HK-2 (cell line): ENCODE measurements at regions not wholly inside any gene's neighbourhood (a gene's known extent, or its start where the extent isn't known, plus 50 kb on each side); places are given as distances from the start of the nearest gene placed in this dataset.
"Not testable (repeated sequence)": the region's sequence is repeated elsewhere in the genome, so short reads cannot be mapped to it uniquely, and the experiment has no call there.

Experiments
- DNase-seq: peaks from one replicate; pipeline ENCODE4 v3.0.0-alpha.2; 2018; ENCODE audit not compliant: unreplicated experiment

DNA sequence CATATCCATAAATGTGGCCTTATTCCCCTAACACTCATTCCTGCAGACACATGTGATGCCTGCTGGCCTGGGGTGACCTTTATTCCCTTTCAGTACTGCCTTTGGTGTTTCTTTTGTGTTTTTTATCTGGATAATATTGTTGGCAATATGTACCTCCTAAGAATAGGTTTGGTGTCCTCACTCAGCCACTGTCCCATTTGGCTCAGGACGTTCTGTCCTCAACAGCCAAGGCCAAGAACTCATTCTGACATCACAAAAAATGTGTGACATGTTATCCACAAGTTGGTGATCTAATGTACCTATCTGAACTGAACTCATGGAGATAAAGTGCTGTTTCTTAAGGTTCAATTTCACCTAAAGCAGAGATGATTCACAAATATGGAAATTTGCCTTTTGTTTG, 142.9 kb upstream of the GRAMD2B start:
- DNase-seq, result no peak

DNA sequence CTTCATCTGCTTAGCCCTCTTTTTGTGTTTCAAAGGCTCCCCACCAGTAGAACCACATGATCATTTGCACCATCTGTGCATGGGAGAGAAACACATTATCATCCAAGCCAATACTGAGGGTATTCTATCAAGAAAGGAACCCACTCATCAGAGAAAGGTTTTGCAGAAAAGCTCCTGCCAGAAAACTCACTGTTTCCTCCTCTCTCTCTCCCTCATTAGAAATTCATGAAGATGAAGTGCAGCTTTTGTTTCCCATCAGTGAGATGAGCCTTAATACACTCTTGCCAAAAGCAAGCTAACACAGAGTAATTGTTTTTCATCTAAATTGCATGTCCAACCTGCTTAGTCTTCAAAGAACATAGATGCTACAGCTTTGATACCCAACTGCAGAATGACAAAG, 142.4 kb upstream of the GRAMD2B start:
- DNase-seq, result no peak

DNA sequence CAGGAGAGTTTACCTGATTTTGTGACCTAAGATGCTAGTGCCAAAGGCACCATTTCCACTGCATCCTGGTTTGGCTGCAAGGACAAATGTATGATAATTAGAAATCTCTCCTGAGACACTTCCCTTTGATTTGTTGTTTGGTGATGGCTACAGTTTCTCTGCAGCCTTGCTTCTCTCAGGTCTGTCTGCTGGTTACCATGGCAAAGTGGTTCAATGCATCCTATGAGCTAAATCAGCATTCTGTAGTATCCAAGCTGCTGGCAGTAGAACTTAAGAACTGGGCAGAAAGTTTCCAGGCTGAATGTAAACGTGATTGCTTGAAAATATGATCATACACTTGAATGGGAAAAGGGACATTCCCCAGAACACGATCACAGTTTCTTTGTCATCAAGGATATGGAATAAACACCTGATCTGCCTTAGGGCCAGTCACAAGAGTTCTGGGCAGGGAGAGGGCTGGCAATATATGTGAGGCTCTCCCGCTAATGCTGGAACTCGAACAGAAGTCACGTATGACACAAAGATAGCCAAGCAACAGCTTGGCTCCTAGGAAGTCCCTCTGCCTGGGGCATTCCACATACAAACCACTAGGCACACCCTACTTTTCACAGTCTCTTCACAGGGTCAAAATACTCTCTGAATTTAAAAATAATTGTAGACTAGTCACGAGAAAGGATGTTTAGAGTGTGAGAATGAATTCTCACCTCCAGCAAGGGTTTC, 138.1 kb upstream of the GRAMD2B start:
- no peak for DNase-seq

GRCh38 chr5:126296121-126296520, 127.1 kb upstream of the GRAMD2B start:
- not testable (repeated sequence) for DNase-seq

- DNase-seq, result no peak
Observed at GRCh38 chr5:126300293-126300692, 122.9 kb upstream of the GRAMD2B start.

DNA sequence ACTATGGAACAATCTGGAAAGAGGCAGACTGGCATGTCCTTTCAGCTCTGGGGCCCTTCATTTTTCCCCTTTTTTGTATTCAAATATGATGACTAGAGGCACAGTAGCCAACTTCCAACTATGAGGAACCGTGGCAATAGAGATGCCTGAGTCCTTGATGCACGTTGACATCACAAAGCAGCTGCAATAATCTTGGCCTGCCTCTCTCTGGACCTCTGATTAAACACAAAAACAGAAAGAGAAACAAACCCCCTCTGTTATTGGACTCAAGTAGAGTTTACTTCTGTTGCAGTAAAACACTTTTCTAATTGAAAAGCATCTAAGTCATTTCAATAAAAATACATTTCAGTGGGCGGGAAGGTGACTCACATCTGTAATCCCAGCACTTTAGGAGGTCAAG, 122.2 kb upstream of the GRAMD2B start:
- DNase-seq, result no peak

DNA sequence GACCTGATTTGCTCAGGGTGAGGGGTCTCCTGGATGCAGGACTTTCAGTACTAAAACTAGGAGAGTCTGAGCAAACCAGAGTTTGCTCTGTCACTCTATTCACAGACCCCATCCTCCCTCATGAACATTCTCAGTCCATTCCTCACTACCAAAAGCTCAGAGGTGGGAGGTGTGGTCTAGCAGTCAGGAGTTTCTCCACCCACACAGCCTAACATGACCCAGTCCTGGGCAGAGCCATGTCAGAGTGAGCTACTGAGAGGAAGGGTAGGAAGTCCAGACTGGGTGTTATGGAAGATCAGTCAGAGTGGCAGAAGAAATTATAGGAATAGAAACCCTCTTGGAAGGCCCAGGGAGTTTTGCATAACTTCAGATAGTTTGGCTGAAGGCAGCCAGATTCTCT, 113.3 kb upstream of the GRAMD2B start:
- DNase-seq, result no peak

GRCh38 chr5:126311766-126312165, 111.4 kb upstream of the GRAMD2B start:
- no peak for DNase-seq

GRCh38 chr5:126315341-126315740, 107.9 kb upstream of the GRAMD2B start:
- DNase-seq, result no peak

DNA sequence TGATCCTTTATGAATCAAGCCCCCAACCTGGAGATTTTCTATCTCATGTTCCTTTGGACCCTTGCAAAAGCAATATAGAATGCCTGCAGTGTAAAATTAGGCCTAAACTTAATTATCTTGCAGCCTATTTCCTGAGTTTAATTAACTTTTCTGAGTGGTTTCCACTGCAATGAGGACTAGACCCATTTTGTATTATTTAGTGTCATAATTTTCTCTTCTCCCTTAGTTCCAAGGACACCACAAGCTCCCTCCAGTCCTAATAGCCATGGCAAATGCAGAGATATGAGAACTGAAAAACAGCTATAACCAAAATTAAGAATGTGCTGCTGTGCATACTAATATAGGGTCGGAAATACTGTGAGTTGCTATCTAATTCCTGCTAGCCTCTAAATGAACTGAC, 90.9 kb upstream of the GRAMD2B start:
- DNase-seq, result no peak

DNA sequence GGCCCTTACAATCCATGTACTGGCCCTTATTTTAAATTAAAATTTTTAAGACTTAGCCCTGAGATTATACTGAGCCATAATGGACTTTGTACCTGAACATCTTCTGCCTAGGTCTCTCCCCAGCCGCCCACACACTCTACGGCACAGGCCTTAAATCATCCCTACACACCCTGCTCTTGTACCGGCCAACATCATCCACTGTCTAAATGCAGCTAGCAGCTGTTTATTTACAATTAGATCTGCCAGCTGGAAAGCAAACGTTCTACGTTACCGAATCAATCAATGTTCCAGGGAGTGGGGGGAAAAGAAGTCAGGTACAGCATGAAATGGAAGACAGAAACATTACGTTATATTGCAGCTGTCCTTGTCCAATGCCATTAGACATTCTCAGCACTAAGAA, 88.4 kb upstream of the GRAMD2B start:
- DNase-seq, result no peak

DNA sequence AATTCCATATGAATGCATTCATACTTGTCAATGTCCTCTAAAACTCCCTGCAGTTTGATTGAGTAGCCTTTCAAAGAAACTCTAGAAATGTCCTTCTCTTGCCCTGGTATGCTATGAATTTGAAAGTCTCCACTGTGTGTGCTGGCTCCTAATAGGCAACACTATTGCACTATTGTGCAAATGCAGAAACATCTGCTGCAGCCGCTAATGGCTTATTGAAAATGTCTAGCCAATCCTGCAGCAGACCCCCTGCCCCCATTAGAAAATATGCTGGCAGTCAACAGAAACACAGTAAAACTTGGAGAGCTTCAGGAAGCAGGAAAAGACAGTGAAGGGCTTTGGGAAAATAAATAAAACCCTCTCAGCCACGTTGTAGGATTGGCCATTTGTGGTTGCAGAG, 87.3 kb upstream of the GRAMD2B start:
- no peak for DNase-seq

DNA sequence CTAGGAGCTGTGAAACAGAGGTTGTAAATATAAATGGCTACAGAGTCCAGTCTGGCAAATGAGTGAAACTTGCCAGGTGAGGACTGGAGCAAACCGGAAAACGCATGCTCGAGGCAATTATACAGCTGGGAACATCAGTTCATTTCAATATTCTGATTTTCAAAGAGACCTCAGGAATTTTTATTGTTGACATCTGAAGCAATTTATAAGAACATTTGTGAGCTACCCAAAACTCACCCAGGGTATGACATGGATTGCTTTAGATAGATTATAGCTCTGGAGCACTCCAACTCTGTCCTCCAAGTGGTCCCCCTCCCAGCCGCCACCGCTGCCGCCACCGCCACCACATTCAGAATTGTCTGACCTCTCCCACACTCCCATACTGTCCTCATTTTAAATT, 84.6 kb upstream of the GRAMD2B start:
- DNase-seq, result no peak

- DNase-seq, result no peak
Observed at GRCh38 chr5:126339215-126339805, 83.9 kb upstream of the GRAMD2B start.

GRCh38 chr5:126341906-126342630, 81.1 kb upstream of the GRAMD2B start:
- no peak for DNase-seq

DNA sequence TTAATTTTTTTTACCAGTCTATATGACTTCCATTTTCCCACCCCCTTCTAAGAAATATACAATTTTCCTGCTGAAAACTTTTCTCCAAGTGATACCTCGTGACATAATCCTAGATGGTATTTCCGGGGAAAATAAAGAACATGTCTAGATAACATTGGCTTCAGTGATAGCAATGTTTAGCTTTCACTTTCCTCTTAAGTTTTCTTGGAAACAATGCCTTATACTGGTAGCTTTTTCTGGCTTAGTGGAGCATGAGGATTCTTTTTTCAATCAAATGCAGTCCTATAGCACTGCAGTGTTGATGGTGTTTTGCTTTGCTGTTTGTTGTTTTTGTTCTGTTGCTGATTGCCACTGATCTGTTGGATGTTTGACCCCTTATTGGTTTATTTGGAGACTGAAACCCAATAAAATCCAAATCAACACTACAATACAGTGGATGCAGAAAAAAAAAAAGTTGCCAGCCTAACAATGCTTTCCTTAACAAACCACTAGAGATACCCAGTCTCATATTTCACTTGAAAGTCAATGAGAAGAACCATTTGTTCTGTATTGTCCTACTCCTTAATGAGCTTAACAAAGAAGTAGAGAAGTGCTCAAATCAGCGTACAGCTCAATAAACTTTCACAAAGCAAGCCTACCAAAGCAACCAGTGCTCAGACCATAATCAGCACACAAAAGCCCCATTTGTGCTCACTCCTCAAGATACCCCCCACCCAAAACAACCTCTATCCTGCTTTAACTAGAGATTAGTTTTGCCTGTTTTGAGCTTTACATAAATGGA, 74.2 kb upstream of the GRAMD2B start:
- no peak for DNase-seq

- no peak for DNase-seq
Observed at GRCh38 chr5:126351153-126351552, 72.1 kb upstream of the GRAMD2B start.

DNA sequence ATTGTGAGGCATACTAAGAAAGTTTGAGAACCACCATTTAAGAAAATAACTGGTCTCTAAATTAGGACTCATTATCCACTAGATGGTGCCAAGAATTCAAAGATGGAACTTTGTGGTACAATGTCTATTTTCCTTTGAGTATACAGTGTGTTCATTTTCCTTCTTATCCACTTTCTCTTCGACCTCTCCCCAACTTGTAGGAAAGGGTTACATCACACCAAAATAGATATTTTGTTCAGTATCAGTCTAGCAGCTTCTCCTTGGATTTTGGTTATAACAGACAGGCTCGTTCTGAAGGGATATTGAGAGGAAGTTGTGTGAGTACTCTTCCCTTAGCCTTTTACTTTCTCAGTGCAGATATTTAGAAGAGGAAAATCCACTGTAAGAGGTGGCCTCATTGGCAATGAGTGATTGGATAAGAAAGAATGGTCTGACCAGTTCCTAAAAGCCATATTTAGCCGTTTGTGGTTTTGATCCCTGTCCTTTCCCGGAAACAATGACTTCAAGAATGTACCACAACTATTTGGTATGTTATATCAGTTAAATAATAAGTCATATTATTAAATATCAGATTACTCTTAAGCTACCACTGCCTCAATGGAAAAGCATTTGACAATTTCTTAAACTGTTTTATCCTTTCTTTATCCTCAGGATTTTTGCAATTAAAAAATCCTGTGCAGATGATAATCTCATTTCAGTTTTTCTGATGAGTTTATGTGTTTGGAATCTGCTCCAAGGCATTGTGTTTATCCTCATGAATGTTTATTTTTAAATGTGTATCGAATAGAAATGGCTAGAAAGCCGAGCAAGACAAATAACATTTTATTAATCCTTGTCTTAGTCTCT, 69.0 kb upstream of the GRAMD2B start:
- no peak for DNase-seq

DNA sequence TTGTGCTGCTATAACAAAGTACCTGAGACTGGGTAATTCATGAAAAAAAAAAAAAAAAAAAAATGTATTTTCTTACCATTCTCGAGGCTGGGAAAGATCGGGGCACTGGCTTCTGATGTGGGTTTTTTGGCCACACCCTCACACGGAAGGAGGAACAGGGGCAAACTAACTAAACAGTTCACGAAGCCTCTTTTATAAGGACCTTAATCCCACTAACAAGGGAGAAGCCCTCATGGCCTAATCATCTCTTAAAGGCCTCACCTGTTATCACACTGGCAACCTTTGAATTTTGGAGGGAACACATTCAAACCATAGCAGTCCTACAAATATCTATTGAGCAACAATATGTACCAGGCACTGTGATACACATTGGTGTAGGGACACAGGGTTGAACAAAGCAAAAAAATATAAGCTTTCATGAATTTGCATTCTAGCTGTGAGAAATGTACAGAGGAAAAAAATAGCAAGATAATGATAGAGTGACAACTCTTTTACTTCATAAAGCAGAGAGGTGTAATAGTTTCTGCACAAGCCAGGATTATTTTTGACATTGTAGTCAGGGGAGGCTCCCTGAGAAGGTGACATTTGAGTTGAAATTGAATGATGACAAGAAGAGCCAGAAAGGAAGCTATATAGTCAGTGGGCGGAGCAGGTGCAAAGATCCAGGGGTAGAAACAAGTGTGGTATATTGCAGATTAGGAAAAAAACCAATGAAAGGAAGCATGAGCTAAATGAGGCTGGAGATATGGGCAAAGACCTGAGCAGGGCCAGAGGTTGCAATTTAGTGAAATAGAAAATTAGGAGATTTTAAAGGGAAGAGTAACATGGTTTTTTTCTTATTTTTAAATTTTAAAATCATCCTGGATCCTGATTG, 68.1 kb upstream of the GRAMD2B start:
- DNase-seq, result no peak

DNA sequence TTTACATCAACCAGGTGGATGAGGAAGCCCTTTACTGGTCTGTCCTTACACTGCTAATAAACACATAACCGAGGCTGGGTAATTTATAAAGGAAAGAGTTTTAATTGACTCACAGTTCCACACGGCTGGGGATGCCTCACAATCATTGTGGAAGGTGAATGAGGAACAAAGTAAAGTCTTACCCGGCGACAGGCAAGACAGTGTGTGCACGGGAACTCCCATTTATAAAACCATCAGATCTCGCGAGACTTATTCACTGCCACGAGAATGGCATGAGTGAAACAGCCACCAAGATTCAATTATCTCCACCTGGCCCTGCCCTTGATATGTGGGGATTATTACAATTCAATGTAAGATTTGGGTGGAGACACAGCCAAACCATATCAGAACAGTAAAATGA, 67.3 kb upstream of the GRAMD2B start:
- no peak for DNase-seq
